GM23338 (cell line): ENCODE measurements at regions not wholly inside any gene's neighbourhood (a gene's known extent, or its start where the extent isn't known, plus 50 kb on each side); places are given as distances from the start of the nearest gene placed in this dataset.

Experiments used
- ATAC-seq: fragments of 200-7000 bp; cut with Tn5 transposase; 3 replicates; pipeline ENCODE4 v1.9.1; 2020
- DNase-seq: peaks from one replicate; pipeline ENCODE4 v3.0.0-alpha.2; 2015; ENCODE audit warnings: low spot score
- H2AFZ ChIP-seq: fragments of 200-600 bp; sonication (generic); 2 replicates; pipeline ENCODE4 v1.8.0; 2016; ENCODE audit warnings: antibody characterized with exemption, mild to moderate bottlenecking, moderate library complexity
- H3F3A ChIP-seq: fragments of 200-600 bp; sonication (generic); replicated peaks from 2 replicates; pipeline ENCODE4 v1.8.0; 2017; ENCODE audit warnings: antibody characterized with exemption, mixed run types, low read depth
- H3K27ac ChIP-seq: fragments of 200-600 bp; sonication (generic); 2 replicates; pipeline ENCODE4 v1.6.1; 2016; ENCODE audit warnings: low read depth
- H3K27me3 ChIP-seq: fragments of 200-600 bp; sonication (generic); 2 replicates; pipeline ENCODE4 v1.8.0; 2016; ENCODE audit warnings: mild to moderate bottlenecking, mixed run types, moderate library complexity; ENCODE audit not compliant: insufficient read depth
- H3K36me3 ChIP-seq: fragments of 200-600 bp; sonication (generic); 2 replicates; pipeline ENCODE4 v1.8.0; 2016; ENCODE audit warnings: mild to moderate bottlenecking; ENCODE audit not compliant: insufficient read depth
- H3K4me1 ChIP-seq: fragments of 200-600 bp; sonication (generic); 2 replicates; pipeline ENCODE4 v1.8.0; 2016; ENCODE audit warnings: mild to moderate bottlenecking, moderate library complexity; ENCODE audit not compliant: insufficient read depth
- H3K4me2 ChIP-seq: fragments of 200-600 bp; sonication (generic); 2 replicates; pipeline ENCODE4 v1.7.1; 2017; ENCODE audit warnings: mixed run types
- H3K4me3 ChIP-seq: fragments of 200-600 bp; sonication (generic); 2 replicates; pipeline ENCODE4 v1.6.1; 2016; ENCODE audit warnings: mixed run types
- H3K79me2 ChIP-seq: fragments of 200-600 bp; sonication (generic); replicated peaks from 2 replicates; pipeline ENCODE4 v1.8.0; 2017; ENCODE audit warnings: mild to moderate bottlenecking; ENCODE audit not compliant: insufficient read depth
- H3K9me2 ChIP-seq: fragments of 200-600 bp; sonication (generic); 2 replicates; pipeline ENCODE4 v1.8.0; 2017; ENCODE audit not compliant: insufficient read depth
- H4K20me1 ChIP-seq: fragments of 200-600 bp; sonication (generic); replicated peaks from 2 replicates; pipeline ENCODE4 v1.8.0; 2017; ENCODE audit warnings: mild to moderate bottlenecking; ENCODE audit not compliant: insufficient read depth
- H3K27ac Mint-ChIP-seq: 2 replicates; pipeline ENCODE4 v1.8.0; 2020; ENCODE audit warnings: inconsistent platforms, mild to moderate bottlenecking, moderate library complexity, mixed read lengths
- H3K27me3 Mint-ChIP-seq: 3 replicates; pipeline ENCODE4 v1.8.0; 2022; ENCODE audit warnings: low read depth, mild to moderate bottlenecking, moderate library complexity, mixed read lengths, inconsistent platforms; ENCODE audit not compliant: insufficient read depth, poor library complexity
- H3K36me3 Mint-ChIP-seq: 3 replicates; pipeline ENCODE4 v1.8.0; 2021; ENCODE audit warnings: low read depth, mild to moderate bottlenecking, inconsistent platforms, moderate library complexity, mixed read lengths
- H3K4me1 Mint-ChIP-seq: 3 replicates; pipeline ENCODE4 v1.8.0; 2020; ENCODE audit warnings: mild to moderate bottlenecking, inconsistent platforms, mixed read lengths
- H3K4me3 Mint-ChIP-seq: 3 replicates; pipeline ENCODE4 v1.8.0; 2021; ENCODE audit warnings: moderate library complexity, mild to moderate bottlenecking, inconsistent platforms, mixed read lengths
- H3K9me3 Mint-ChIP-seq: 3 replicates; pipeline ENCODE4 v1.8.0; 2020; ENCODE audit warnings: moderate library complexity, mild to moderate bottlenecking, inconsistent platforms, mixed read lengths
- ETS1 ChIP-seq: IDR thresholded peaks from 2 replicates; pipeline ENCODE4 v1.6.1; 2016; ENCODE audit warnings: antibody characterized with exemption
- EZH2 ChIP-seq: fragments of 200-600 bp; sonication (generic); IDR thresholded peaks from one replicate; pipeline ENCODE4 v1.8.0; 2017; ENCODE audit warnings: antibody characterized with exemption, mild to moderate bottlenecking, low read depth; ENCODE audit not compliant: unreplicated experiment
- EZH2phosphoT487 ChIP-seq: fragments of 200-600 bp; sonication (generic); IDR thresholded peaks from one replicate; pipeline ENCODE4 v1.8.1; 2018; ENCODE audit warnings: antibody characterized with exemption; ENCODE audit not compliant: unreplicated experiment
- JUNB ChIP-seq: IDR thresholded peaks from one replicate; pipeline ENCODE4 v1.6.1; 2016; ENCODE audit warnings: antibody characterized with exemption; ENCODE audit not compliant: unreplicated experiment
- POLR2AphosphoS5 ChIP-seq: IDR thresholded peaks from 2 replicates; pipeline ENCODE4 v1.6.1; 2016; ENCODE audit warnings: antibody characterized with exemption, low read depth
- REST ChIP-seq: IDR thresholded peaks from one replicate; pipeline ENCODE4 v1.6.1; 2018; ENCODE audit warnings: antibody characterized with exemption; ENCODE audit not compliant: unreplicated experiment
- STAT1 ChIP-seq: IDR thresholded peaks from one replicate; pipeline ENCODE4 v1.6.1; 2016; ENCODE audit warnings: antibody characterized with exemption; ENCODE audit not compliant: unreplicated experiment
- ZNF114 ChIP-seq: fragments of 250-450 bp; sonication (Bioruptor Pico); IDR thresholded peaks from 2 replicates; pipeline ENCODE4 v1.5.0; 2020; ENCODE audit warnings: mild to moderate bottlenecking, moderate library complexity
- ZNF331 ChIP-seq: fragments of 250-450 bp; sonication (Bioruptor Pico); IDR thresholded peaks from 2 replicates; pipeline ENCODE4 v1.5.0; 2020; ENCODE audit warnings: low read depth, mild to moderate bottlenecking, moderate library complexity

GRCh38 chr21:20259031-20259867 is 739.0 kb upstream of the NCAM2 start:
- no peak overlapping the region for H3K4me3 Mint-ChIP-seq
- no peaks in the 10 kb centered on the region; the same call in 2 of the 3 replicates for H3K9me3 Mint-ChIP-seq
- Histone ChIP-seq H3K4me1 (no peaks in the 10 kb centered on the region), H3K27me3 (no peaks in the 10 kb centered on the region), H3K36me3 (no peaks in the 10 kb centered on the region), H3K9me2 (no peaks in the 10 kb centered on the region), H3K79me2 (no peaks in the 10 kb centered on the region), H3F3A (no peaks in the 10 kb centered on the region), H2AFZ (no peak overlapping the region), H3K27ac (no peak overlapping the region), H3K4me3 (no peak overlapping the region), H3K4me2 (no peak overlapping the region), H4K20me1 (no peaks in the 10 kb centered on the region)
- ATAC-seq (no peak), DNase-seq (no peak)
- H3K4me1 Mint-ChIP-seq = no peaks in the 10 kb centered on the region; the same call in 2 of the 3 replicates
- TF ChIP-seq ZNF114 (CRISPR knock-in tag) (no peak), ZNF331 (no peak), EZH2 (no peak), ETS1 (no peak), POLR2AphosphoS5 (no peak), EZH2phosphoT487 (no peak), STAT1 (no peak)
- no peak overlapping the region for H3K27ac Mint-ChIP-seq
- no peaks in the 10 kb centered on the region for H3K36me3 Mint-ChIP-seq
- H3K27me3 Mint-ChIP-seq = no peaks in the 10 kb centered on the region

- Mint-ChIP-seq H3K27ac (no peak overlapping the region), H3K4me1 (no peaks in the 10 kb centered on the region; the same call in 2 of the 3 replicates), H3K27me3 (no peaks in the 10 kb centered on the region), H3K36me3 (no peaks in the 10 kb centered on the region), H3K9me3 (no peaks in the 10 kb centered on the region; the same call in 2 of the 3 replicates), H3K4me3 (no peak overlapping the region)
- no peak for TF ChIP-seq EZH2
- H3K9me2 ChIP-seq = no peaks in the 10 kb centered on the region
- no peaks in the 10 kb centered on the region for H3K4me1 ChIP-seq
- H3K4me2 ChIP-seq = no peak overlapping the region
- no peaks in the 10 kb centered on the region for H3K27me3 ChIP-seq
- H4K20me1 ChIP-seq = no peaks in the 10 kb centered on the region
- ATAC-seq (no peak), DNase-seq (no peak)
- no peak overlapping the region for H3K4me3 ChIP-seq
- no peaks in the 10 kb centered on the region for H3F3A ChIP-seq
- H3K79me2 ChIP-seq = no peaks in the 10 kb centered on the region
- no peak overlapping the region for H2AFZ ChIP-seq
- no peaks in the 10 kb centered on the region for H3K36me3 ChIP-seq
- no peak overlapping the region for H3K27ac ChIP-seq
Measured at GRCh38 chr21:20260124-20260523, 738.1 kb upstream of the NCAM2 start.

GRCh38 chr21:20261364-20261763 is 736.8 kb upstream of the NCAM2 start:
- H3K27me3 ChIP-seq = no peaks in the 10 kb centered on the region
- Mint-ChIP-seq H3K27ac (no peak overlapping the region), H3K4me1 (no peaks in the 10 kb centered on the region; the same call in 2 of the 3 replicates), H3K36me3 (no peaks in the 10 kb centered on the region), H3K27me3 (no peaks in the 10 kb centered on the region), H3K4me3 (no peak overlapping the region), H3K9me3 (no peaks in the 10 kb centered on the region; the same call in 2 of the 3 replicates)
- H3K4me2 ChIP-seq = no peak overlapping the region
- H3K4me1 ChIP-seq = no peaks in the 10 kb centered on the region
- TF ChIP-seq JUNB = no peak
- no peak for TF ChIP-seq ZNF331
- no peak for TF ChIP-seq POLR2AphosphoS5
- no peak for TF ChIP-seq EZH2phosphoT487
- no peak for TF ChIP-seq REST
- TF ChIP-seq ETS1 = no peak
- ATAC-seq = no peak
- DNase-seq = no peak
- no peak overlapping the region for H3K4me3 ChIP-seq
- H3K36me3 ChIP-seq = no peaks in the 10 kb centered on the region
- no peaks in the 10 kb centered on the region for H4K20me1 ChIP-seq
- no peaks in the 10 kb centered on the region for H3K9me2 ChIP-seq
- no peak overlapping the region for H2AFZ ChIP-seq
- H3K27ac ChIP-seq = no peak overlapping the region
- no peaks in the 10 kb centered on the region for H3K79me2 ChIP-seq
- H3F3A ChIP-seq = no peaks in the 10 kb centered on the region
